Hindlimb muscle (tissue), 1 donor: ENCODE measurements at regions not wholly inside any gene's neighbourhood (a gene's known extent, or its start where the extent isn't known, plus 50 kb on each side); places are given as distances from the start of the nearest gene placed in this dataset.

Experiments
- DNase-seq: peaks from one replicate; pipeline ENCODE4 v3.0.0-alpha.2; 2013

DNA sequence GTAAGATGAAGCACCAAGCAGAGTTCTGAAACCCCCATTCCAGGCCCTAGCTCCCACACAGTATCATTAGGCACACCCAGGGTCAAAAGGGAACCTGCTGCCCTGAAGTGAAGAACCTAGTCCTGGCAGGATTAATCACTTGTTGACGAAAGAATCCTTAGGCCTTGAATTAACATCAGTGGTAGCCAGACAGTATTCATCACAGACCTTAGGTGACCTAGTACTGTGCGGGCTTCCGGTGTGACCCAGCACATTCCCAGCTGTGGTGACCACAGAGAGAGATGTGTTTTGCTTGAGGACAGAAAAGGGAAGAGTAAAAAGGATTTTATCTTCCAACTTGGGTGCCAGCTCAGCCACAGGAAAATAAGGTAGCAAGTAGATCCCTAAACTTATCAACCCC lies 1071.4 kb upstream of the FAM98A start:
- no peak for DNase-seq

- no peak for DNase-seq
Observed at GRCh38 chr2:34666821-34667220, 1067.7 kb upstream of the FAM98A start.

DNA sequence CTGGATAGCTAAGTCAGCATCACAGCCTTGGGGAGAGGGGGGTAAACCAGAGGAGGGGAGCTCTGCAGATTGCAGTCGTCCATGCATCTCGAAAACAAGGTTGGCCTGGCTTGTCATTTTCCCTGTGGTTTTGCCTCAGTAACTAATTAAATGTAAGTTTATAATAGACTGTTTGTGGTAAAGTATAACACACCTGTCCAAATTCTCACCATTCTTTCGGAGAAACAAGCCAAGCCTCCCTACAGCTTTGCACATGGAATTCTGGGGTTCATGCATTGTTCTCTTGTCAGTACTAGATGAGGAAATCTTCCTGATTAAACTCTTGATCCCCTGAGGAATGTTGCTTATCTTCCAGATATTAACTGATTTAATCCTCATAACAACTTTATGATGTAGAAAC lies 1065.2 kb upstream of the FAM98A start:
- DNase-seq = no peak

GRCh38 chr2:34663314-34663713 lies 1064.2 kb upstream of the FAM98A start:
- no peak for DNase-seq

- DNase-seq = peak; percentile 3
Observed at GRCh38 chr2:34660741-34661140, 1061.6 kb upstream of the FAM98A start.

GRCh38 chr2:34656632-34657031 lies 1057.5 kb upstream of the FAM98A start:
- DNase-seq = no peak

GRCh38 chr2:34652636-34653035 lies 1053.5 kb upstream of the FAM98A start:
- DNase-seq = peak; percentile 9

- DNase-seq = no peak
Observed at GRCh38 chr2:34646901-34647300, 1047.8 kb upstream of the FAM98A start.

- no peak for DNase-seq
Observed at GRCh38 chr2:34632327-34632726, 1033.2 kb upstream of the FAM98A start.

- DNase-seq = no peak
Observed at GRCh38 chr2:34627003-34627402, 1027.9 kb upstream of the FAM98A start.

DNA sequence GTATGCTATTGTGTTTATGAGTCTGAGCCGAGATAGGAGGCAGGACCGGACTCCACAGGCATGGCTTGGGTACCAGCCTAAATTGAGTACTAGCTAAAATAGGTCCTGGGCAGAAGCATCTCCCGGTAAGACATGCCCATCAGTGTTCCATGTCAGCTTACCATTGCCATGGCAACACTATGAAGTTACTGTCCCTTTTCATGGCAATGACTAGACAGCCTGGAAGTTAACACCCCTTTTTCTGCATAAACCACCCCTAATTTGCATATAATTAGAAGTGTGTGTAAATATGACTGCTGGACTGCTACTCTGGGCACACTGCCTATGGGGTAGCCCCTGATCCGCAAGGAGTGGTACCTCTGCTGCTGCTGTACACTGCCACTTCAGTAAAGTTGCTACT lies 1005.1 kb upstream of the FAM98A start:
- DNase-seq = no peak

DNA sequence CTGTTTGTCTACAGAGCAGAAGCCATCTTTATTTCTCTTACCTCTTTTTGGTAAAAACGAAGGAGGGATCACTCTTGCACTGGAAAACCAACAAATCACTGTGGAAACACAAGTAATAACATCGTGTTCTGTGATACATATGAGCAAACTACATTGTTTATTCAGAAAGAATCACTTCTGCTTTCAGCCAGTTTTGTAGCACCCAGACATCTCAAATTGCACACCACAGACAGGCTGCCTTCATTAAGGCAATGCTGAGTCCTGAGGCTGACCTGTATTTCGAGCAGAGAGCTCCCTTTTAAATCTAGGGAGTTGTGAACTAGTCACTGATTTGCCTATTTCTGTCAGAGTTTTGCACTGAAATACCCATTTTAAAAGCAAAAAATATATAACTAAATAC lies 1003.2 kb upstream of the FAM98A start:
- DNase-seq = no peak

GRCh38 chr2:34601561-34601960 lies 1002.5 kb upstream of the FAM98A start:
- no peak for DNase-seq

GRCh38 chr2:34578641-34579040 lies 979.5 kb upstream of the FAM98A start:
- no peak for DNase-seq

- DNase-seq = no peak
Observed at GRCh38 chr2:34570266-34570872, 971.3 kb upstream of the FAM98A start.

DNA sequence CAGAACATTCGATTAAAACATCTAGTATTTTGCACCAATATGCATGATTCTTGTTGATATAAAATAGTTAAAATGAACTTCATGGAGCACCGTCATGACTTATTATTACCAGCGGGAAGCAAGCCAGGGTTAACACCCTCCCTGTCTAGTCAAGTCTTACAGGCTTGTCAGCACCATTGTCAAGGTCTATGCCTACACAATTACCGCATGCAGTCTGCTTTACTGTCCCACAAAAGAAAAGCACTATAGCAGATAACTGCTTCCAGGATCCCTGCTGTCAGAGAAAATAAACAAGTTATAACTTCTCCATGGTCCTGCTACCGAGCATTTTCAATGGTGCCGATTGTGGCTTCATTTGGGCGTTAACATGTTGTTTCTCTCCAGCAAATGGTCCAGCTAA lies 968.0 kb upstream of the FAM98A start:
- DNase-seq = no peak

GRCh38 chr2:34552337-34552736 lies 953.2 kb upstream of the FAM98A start:
- no peak for DNase-seq

GRCh38 chr2:34549710-34550345 lies 950.7 kb upstream of the FAM98A start:
- no peak for DNase-seq

GRCh38 chr2:34547900-34548299 lies 948.8 kb upstream of the FAM98A start:
- no peak for DNase-seq

DNA sequence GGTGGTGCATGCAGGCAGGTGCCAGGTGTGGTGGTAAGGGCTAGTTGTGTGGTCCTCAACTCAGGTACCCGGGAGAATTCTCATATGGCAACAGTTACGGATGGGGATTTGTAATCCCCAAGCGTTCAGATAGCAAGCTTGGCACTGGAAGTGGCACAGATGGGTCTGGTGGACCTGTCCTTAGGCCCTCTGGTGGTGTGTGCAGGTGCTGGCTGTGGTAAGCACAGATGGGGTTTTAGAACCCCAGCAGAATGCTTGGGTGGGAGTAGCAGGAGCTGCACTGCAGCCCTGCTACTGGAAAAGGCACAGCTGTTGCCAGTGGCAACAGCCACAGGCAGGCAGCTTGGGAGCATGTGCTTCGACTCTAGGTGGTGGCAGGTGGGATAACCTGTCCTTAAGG lies 948.2 kb upstream of the FAM98A start:
- DNase-seq = no peak

GRCh38 chr2:34545486-34546136 lies 946.5 kb upstream of the FAM98A start:
- no peak for DNase-seq

- no peak for DNase-seq
Observed at GRCh38 chr2:34534761-34535160, 935.7 kb upstream of the FAM98A start.

DNA sequence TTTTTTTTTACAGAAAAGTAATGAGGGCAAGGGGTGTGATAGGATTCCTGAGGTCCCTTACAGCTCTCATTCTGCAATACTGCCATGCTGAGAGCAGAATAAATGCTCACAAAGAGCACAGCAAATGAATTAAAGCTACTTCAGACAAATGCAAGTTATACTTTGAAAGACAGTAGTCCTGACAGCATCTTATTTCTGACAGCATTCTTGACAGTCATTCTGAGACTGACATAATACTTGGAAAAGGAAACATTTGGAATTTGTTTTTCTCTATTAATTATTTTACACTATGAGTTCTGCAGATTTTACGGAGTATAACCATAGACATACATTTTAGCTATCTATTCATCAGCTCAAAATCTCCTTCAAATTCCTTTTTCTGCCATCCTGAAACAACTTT lies 935.2 kb upstream of the FAM98A start:
- DNase-seq = no peak

DNA sequence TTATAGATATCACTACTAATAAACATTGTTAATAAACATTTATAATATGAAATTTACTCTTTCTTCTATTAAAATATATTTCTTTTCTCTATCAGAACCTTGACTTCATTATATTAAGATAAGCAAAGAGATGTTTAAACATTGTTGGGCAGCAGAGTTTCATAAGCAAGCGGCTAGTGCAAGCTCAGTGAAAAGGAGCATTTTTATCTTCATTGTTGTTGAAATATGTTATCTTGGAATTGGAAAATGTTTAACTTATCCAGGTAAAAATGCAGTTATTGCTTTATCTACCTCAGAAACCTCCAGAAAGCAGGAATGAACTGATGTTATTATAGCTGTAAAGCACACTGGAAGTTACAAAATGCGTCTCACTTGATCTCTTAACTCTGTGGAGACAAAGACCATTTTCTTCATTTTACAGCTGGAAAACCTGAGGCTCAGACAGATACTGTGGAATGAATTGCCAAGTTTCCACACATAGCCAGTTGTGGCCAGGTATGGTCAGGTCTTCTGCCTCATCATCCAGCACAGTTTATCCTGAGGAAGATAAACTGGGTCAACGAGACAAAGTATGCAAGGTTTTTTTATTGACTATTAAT lies 934.6 kb upstream of the FAM98A start:
- no peak for DNase-seq
